NCI-H2029 (cell line): ENCODE measurements at regions not wholly inside any gene's neighbourhood (a gene's known extent, or its start where the extent isn't known, plus 50 kb on each side); places are given as distances from the start of the nearest gene placed in this dataset.
"Not testable (repeated sequence)": the region's sequence is repeated elsewhere in the genome, so short reads cannot be mapped to it uniquely, and the experiment has no call there.

Experiments used
- DNase-seq: peaks from one replicate; lab custom pipeline; 2025; lab: John Stamatoyannopoulos, UW

- DNase-seq: no peak
Observed at GRCh38 chr11:100584201-100584985, 102.7 kb upstream of the ARHGAP42 start.

GRCh38 chr11:100585728-100586127, 101.4 kb upstream of the ARHGAP42 start:
- no peak for DNase-seq

- DNase-seq: no peak
Observed at GRCh38 chr11:100586361-100587101, 100.6 kb upstream of the ARHGAP42 start.

GRCh38 chr11:100592619-100593260, 94.3 kb upstream of the ARHGAP42 start:
- DNase-seq: no peak

- DNase-seq: no peak
Observed at GRCh38 chr11:100593291-100593690, 93.8 kb upstream of the ARHGAP42 start.

GRCh38 chr11:100594320-100594719, 92.8 kb upstream of the ARHGAP42 start:
- DNase-seq: no peak

GRCh38 chr11:100600941-100601340, 86.1 kb upstream of the ARHGAP42 start:
- DNase-seq: no peak

GRCh38 chr11:100602716-100603115, 84.4 kb upstream of the ARHGAP42 start:
- DNase-seq: no peak

GRCh38 chr11:100607761-100608160, 79.3 kb upstream of the ARHGAP42 start:
- not testable (repeated sequence) for DNase-seq

GRCh38 chr11:100612766-100613165, 74.3 kb upstream of the ARHGAP42 start:
- DNase-seq: no peak

GRCh38 chr11:100618914-100619313, 68.2 kb upstream of the ARHGAP42 start:
- no peak for DNase-seq

- DNase-seq: no peak
Observed at GRCh38 chr11:100619484-100619883, 67.6 kb upstream of the ARHGAP42 start.

GRCh38 chr11:100622404-100622803, 64.7 kb upstream of the ARHGAP42 start:
- DNase-seq: no peak

- DNase-seq: no peak
Observed at GRCh38 chr11:100624346-100624745, 62.7 kb upstream of the ARHGAP42 start.

- DNase-seq: no peak
Observed at GRCh38 chr11:100625041-100625440, 62.0 kb upstream of the ARHGAP42 start.

- no peak for DNase-seq
Observed at GRCh38 chr11:100629671-100630070, 57.4 kb upstream of the ARHGAP42 start.

GRCh38 chr11:100630898-100631297, 56.2 kb upstream of the ARHGAP42 start:
- no peak for DNase-seq

- no peak for DNase-seq
Observed at GRCh38 chr11:100631316-100631715, 55.8 kb upstream of the ARHGAP42 start.

GRCh38 chr11:100632941-100633452, 54.1 kb upstream of the ARHGAP42 start:
- peak; percentile 49 for DNase-seq

- no peak for DNase-seq
Observed at GRCh38 chr11:100635194-100635593, 51.9 kb upstream of the ARHGAP42 start.

GRCh38 chr11:100636536-100636935, 50.6 kb upstream of the ARHGAP42 start:
- DNase-seq: no peak
